ENCODE measurements at regions not wholly inside any gene's neighbourhood (a gene's known extent, or its start where the extent isn't known, plus 50 kb on each side); places are given as distances from the start of the nearest gene placed in this dataset.

DNA sequence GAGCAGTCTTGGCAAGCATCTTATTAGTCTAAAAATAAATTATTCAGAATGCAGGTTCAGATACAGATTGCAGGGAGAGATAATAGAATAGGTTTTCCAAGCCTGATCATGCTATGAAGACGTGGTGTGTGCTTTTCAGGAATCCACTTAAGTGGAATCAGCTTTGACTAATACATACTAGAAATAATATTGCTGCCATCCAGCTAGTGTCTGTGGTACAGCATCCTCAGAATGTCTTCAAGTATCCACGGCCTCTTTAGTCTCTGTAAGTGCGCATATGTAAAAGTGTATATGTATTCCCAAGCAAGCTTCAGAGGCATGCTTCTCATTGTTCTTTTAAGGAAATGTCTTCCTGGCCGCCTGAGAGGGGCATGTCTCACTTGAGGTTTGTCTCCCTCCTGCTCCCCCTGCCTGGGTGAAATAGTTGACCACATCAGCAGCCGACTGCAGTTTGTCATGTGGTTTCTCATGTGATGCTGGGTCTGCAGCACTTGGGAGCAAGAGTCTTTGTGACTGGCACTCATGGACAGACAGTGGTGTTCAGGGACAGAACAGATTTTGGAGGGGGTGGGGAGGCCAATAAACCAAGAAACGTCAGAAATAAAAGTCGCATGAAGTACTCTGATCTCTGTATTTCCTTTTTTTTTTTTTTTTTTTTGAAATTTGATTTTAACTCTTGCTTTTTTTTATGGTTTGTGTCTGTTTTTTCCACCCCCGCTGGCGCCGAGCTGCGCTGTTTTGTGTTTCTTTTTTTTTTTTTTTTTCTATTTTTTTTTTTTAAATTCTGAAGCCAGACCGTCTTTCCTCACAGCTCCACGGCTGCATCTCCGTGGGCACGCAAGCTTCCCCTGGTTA lies 150.8 kb downstream of the PRL start:
- TF ChIP-seq, protein P1, sequence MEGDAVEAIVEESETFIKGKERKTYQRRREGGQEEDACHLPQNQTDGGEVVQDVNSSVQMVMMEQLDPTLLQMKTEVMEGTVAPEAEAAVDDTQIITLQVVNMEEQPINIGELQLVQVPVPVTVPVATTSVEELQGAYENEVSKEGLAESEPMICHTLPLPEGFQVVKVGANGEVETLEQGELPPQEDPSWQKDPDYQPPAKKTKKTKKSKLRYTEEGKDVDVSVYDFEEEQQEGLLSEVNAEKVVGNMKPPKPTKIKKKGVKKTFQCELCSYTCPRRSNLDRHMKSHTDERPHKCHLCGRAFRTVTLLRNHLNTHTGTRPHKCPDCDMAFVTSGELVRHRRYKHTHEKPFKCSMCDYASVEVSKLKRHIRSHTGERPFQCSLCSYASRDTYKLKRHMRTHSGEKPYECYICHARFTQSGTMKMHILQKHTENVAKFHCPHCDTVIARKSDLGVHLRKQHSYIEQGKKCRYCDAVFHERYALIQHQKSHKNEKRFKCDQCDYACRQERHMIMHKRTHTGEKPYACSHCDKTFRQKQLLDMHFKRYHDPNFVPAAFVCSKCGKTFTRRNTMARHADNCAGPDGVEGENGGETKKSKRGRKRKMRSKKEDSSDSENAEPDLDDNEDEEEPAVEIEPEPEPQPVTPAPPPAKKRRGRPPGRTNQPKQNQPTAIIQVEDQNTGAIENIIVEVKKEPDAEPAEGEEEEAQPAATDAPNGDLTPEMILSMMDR (IDR thresholded peaks at IDR 0.05), result no peak
- POLR2A ChIA-PET, result no interaction called here
- no peaks in the 10 kb centered on the region for H3K36me3 Mint-ChIP-seq (ENCODE audit: low read depth)
- no peak overlapping the region for H3K27ac Mint-ChIP-seq
- no peak for ATAC-seq (ENCODE audit: low read depth)
- CTCF ChIA-PET, result no interaction called here
- peaks cover 4% of the 10 kb centered on the region for H3K4me1 Mint-ChIP-seq
- peaks cover 11% of the 10 kb centered on the region for H3K27me3 Mint-ChIP-seq
- no peaks in the 10 kb centered on the region for H3K9me3 Mint-ChIP-seq
- intact Hi-C loops (cut with micrococcal nuclease), result no loop called here
- no peak for DNase-seq
- H3K4me3 Mint-ChIP-seq, result no peak overlapping the region

GRCh38 chr6:22146678-22146930 lies 150.2 kb downstream of the PRL start:
- H3K4me1 Mint-ChIP-seq, result peaks cover 4% of the 10 kb centered on the region
- no peak overlapping the region for H3K27ac Mint-ChIP-seq
- POLR2A ChIA-PET, result no interaction called here
- peaks cover 11% of the 10 kb centered on the region for H3K27me3 Mint-ChIP-seq
- H3K9me3 Mint-ChIP-seq, result no peaks in the 10 kb centered on the region
- DNase-seq, result no peak
- intact Hi-C loops (cut with micrococcal nuclease), result no loop called here
- CTCF ChIA-PET, result no interaction called here
- ATAC-seq (ENCODE audit: low read depth), result no peak
- TF ChIP-seq, protein P1 (IDR thresholded peaks at IDR 0.05), result no peak
- no peaks in the 10 kb centered on the region for H3K36me3 Mint-ChIP-seq (ENCODE audit: low read depth)
- H3K4me3 Mint-ChIP-seq, result no peak overlapping the region

- DNase-seq, result no peak
- no peak for ATAC-seq (ENCODE audit: low read depth)
- Mint-ChIP-seq H3K27ac (no peak overlapping the region), H3K9me3 (no peaks in the 10 kb centered on the region), H3K36me3 (ENCODE audit: low read depth) (no peaks in the 10 kb centered on the region), H3K4me1 (peaks cover 4% of the 10 kb centered on the region), H3K4me3 (no peak overlapping the region), H3K27me3 (peaks cover 11% of the 10 kb centered on the region)
- TF ChIP-seq, protein P1 (IDR thresholded peaks at IDR 0.05), result no peak
- intact Hi-C loops (cut with micrococcal nuclease), result no loop called here
- CTCF ChIA-PET, result no interaction called here
- POLR2A ChIA-PET, result no interaction called here
Observed at GRCh38 chr6:22146931-22147701, 149.7 kb downstream of the PRL start.

GRCh38 chr6:22147921-22148776 lies 148.7 kb downstream of the PRL start:
- DNase-seq (no peak), ATAC-seq (ENCODE audit: low read depth) (no peak)
- ChIA-PET POLR2A (no interaction called here), CTCF (no interaction called here)
- intact Hi-C loops (cut with micrococcal nuclease), result no loop called here
- Mint-ChIP-seq H3K9me3 (no peaks in the 10 kb centered on the region), H3K27ac (no peak overlapping the region), H3K27me3 (peaks cover 11% of the 10 kb centered on the region), H3K4me1 (peaks cover 4% of the 10 kb centered on the region), H3K4me3 (no peak overlapping the region), H3K36me3 (ENCODE audit: low read depth) (no peaks in the 10 kb centered on the region)
- TF ChIP-seq, protein P1 (IDR thresholded peaks at IDR 0.05), result no peak

DNA sequence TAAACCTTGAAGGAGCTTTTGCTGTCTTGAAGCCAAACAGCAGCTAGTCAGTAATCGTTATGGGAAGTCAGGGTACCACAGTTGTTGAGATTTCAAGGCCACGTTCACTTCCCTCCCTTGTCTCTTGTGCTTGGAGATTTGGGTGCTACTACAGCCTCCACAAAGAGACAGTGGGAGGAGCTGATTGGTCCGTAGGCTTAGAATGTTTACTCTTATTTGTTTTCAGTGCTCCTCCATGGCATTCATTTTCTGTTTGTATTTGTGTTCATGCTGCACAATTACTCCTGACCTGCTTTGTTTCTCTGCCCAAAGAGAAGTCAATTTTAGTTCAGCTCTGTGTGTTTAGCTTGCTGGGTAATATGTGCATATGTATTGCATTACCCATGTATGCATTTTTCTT lies 147.7 kb downstream of the PRL start:
- ChIA-PET CTCF (no interaction called here), POLR2A (no interaction called here)
- Mint-ChIP-seq H3K27ac (no peak overlapping the region), H3K4me1 (peaks cover 11% of the 10 kb centered on the region), H3K27me3 (peaks cover 11% of the 10 kb centered on the region), H3K9me3 (no peaks in the 10 kb centered on the region), H3K4me3 (no peak overlapping the region), H3K36me3 (ENCODE audit: low read depth) (no peaks in the 10 kb centered on the region)
- TF ChIP-seq, protein P1 (IDR thresholded peaks at IDR 0.05), result no peak
- DNase-seq, result no peak
- intact Hi-C loops (cut with micrococcal nuclease), result no loop called here
- no peak for ATAC-seq (ENCODE audit: low read depth)

Data from activated B cell treated with CpG ODN at 0.5 μM for 24 hours (primary cell).